ENCODE measurements at regions not wholly inside any gene's neighbourhood (a gene's known extent, or its start where the extent isn't known, plus 50 kb on each side); places are given as distances from the start of the nearest gene placed in this dataset.

DNA sequence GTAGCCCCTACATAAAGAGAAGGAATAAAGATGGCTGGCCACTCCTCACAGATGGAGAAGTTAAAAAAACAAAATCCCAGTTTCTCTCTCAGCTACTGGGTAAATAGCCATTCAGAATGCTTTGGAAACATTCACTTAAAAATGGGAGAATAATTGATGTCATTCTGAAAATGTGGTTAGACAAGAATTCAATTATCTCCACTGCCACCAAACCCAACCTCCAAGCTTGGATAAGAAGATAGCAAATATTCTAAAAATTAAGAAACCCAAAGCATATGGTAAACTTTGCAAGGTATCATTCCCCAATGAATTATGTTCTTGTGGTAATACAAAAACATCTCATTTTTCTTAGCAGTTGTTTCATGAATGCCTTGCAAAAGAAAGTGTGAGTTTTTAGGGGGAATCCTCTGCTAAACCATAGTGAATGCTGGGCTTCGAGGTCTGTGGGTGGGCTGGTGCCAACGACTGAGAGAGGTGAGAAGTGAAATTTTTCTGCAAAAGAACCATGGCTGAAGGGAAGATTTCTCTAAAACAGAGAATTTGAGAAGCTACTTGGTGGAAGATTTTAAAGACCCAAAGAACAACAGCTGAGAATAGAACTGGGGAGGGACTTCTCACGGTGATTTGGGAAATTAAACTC is 497.9 kb upstream of the JARID2 start (continued):
- TF ChIP-seq ZBTB4 (CRISPR knock-in tag; IDR thresholded peaks at IDR 0.05; ENCODE audit: borderline replicate concordance), result no peak

DNA sequence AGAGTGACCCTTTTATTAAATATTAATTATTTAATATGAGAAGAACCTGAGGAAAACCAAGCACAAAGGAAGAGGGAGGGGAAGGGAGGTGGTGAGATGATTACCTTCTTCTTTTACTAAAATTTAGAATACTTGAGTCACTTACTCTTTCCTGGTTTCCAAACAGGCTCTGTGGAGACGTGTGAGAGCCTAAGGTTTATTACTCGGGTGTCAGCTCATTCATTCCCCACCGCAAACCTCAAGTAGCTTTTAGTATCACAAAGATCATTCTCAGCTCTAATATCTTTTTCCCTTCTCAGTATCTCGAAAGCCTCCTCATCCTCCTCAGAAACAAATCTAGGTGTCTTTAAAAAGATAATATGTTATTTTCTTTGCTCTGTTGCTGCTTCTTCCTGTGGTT is 497.2 kb upstream of the JARID2 start:
- no peak overlapping the region for H2AFZ ChIP-seq (ENCODE audit: low read length)
- H3K9ac ChIP-seq (ENCODE audit: insufficient read depth, low read depth, low read length), result no peak overlapping the region
- no peaks in the 10 kb centered on the region for H3K27me3 ChIP-seq (ENCODE audit: control insufficient read depth in 1 of 2, insufficient read depth in 2 of 2, low read length in 2 of 2)
- no peaks in the 10 kb centered on the region for H4K20me1 ChIP-seq (ENCODE audit: insufficient read depth, low read length)
- no peak overlapping the region for H3K4me3 ChIP-seq (replicated peaks in 1 of 3; ENCODE audit: insufficient read depth in 1 of 3, low read depth in 2 of 3, low read length in 3 of 3)
- no peak for ATAC-seq
- no peak overlapping the region for H3K4me2 ChIP-seq (ENCODE audit: low read depth, low read length)
- no peaks in the 10 kb centered on the region for H3K79me2 ChIP-seq (ENCODE audit: insufficient read depth, low read length)
- H3K9me3 ChIP-seq (ENCODE audit: low read length), result no peaks in the 10 kb centered on the region
- FAIRE-seq, result no peak
- BruUV-seq (replicated peaks), result no TSS peak
- 36% methylated on average over 4 of the region's 4 CpGs for WGBS (ENCODE audit: low lambda C conversion rate)
- H3K4me1 ChIP-seq (ENCODE audit: insufficient read depth, low read length), result 0 out of 2 replicates have a peak, but pooled peaks cover 9% of the 10 kb centered on the region
- POLR2A ChIA-PET, result no interaction called here
- no peak overlapping the region for H3K27ac ChIP-seq (ENCODE audit: extremely low read length, insufficient read depth, low read length)
- CTCF ChIA-PET (ENCODE audit: low intra/inter-chr PET ratio, low total read pairs), result no interaction called here
- H3K36me3 ChIP-seq (replicated peaks in 1 of 2; ENCODE audit: control insufficient read depth in 1 of 2, insufficient read depth in 2 of 2, low read length in 2 of 2), result no peaks in the 10 kb centered on the region
- in situ Hi-C loops (cut with HindIII; ENCODE audit: extremely low pct_ligation_motif_present, low pct_unique_long_range_greater_than_20kb) (no loop called here), intact Hi-C loops (cut with micrococcal nuclease; ENCODE audit: unreplicated experiment) (no loop called here)
- DNase-seq (ENCODE audit: low spot score), result no peak
- TF ChIP-seq CEBPG (CRISPR knock-in tag; IDR thresholded peaks at IDR 0.05) (no peak), BRF2 (CRISPR knock-in tag; IDR thresholded peaks at IDR 0.05) (no peak), NFRKB (IDR thresholded peaks at IDR 0.05) (no peak), ZNF83 (CRISPR knock-in tag; IDR thresholded peaks at IDR 0.05; ENCODE audit: borderline replicate concordance) (no peak), ZFAT (CRISPR knock-in tag; conservative IDR thresholded peaks at IDR 0.05) (no peak), ZNF343 (CRISPR knock-in tag; IDR thresholded peaks at IDR 0.05) (no peak), PAX8 (CRISPR knock-in tag; IDR thresholded peaks at IDR 0.05; ENCODE audit: borderline replicate concordance) (no peak), ZNF383 (CRISPR knock-in tag; IDR thresholded peaks at IDR 0.05; ENCODE audit: borderline replicate concordance) (no peak), HBP1 (CRISPR knock-in tag; IDR thresholded peaks at IDR 0.05; ENCODE audit: low read depth) (no peak), RFX5 (IDR thresholded peaks at IDR 0.05; ENCODE audit: low read depth, low read length) (no peak), RAD21 (CRISPR knock-in tag; IDR thresholded peaks at IDR 0.05) (no peak), ZNF562 (CRISPR knock-in tag; IDR thresholded peaks at IDR 0.05; ENCODE audit: borderline replicate concordance) (no peak)
- TF ChIP-seq, protein P1, sequence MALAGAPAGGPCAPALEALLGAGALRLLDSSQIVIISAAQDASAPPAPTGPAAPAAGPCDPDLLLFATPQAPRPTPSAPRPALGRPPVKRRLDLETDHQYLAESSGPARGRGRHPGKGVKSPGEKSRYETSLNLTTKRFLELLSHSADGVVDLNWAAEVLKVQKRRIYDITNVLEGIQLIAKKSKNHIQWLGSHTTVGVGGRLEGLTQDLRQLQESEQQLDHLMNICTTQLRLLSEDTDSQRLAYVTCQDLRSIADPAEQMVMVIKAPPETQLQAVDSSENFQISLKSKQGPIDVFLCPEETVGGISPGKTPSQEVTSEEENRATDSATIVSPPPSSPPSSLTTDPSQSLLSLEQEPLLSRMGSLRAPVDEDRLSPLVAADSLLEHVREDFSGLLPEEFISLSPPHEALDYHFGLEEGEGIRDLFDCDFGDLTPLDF (CRISPR knock-in tag; IDR thresholded peaks at IDR 0.05), result no peak
- TF ChIP-seq, protein P2, sequence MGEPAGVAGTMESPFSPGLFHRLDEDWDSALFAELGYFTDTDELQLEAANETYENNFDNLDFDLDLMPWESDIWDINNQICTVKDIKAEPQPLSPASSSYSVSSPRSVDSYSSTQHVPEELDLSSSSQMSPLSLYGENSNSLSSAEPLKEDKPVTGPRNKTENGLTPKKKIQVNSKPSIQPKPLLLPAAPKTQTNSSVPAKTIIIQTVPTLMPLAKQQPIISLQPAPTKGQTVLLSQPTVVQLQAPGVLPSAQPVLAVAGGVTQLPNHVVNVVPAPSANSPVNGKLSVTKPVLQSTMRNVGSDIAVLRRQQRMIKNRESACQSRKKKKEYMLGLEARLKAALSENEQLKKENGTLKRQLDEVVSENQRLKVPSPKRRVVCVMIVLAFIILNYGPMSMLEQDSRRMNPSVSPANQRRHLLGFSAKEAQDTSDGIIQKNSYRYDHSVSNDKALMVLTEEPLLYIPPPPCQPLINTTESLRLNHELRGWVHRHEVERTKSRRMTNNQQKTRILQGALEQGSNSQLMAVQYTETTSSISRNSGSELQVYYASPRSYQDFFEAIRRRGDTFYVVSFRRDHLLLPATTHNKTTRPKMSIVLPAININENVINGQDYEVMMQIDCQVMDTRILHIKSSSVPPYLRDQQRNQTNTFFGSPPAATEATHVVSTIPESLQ (CRISPR knock-in tag; conservative IDR thresholded peaks at IDR 0.05), result no peak

Data from HepG2 (cell line).